WTC11 (cell line): ENCODE measurements at regions not wholly inside any gene's neighbourhood (a gene's known extent, or its start where the extent isn't known, plus 50 kb on each side); places are given as distances from the start of the nearest gene placed in this dataset.

ENCODE experiments used
- ATAC-seq: fragments of 200-7000 bp; cut with Tn5 transposase; 2 replicates; pipeline ENCODE4 v1.10.0; 2021; ENCODE audit warnings: mild to moderate bottlenecking, moderate library complexity
- CTCF ChIA-PET: fragments of 300-600 bp; sonication (Branson Sonifier 250); formaldehyde crosslinking; loops from one replicate; lab custom pipeline; 2021; ENCODE audit warnings: antibody characterized with exemption; lab: Charles Lee
- POLR2A ChIA-PET: fragments of 350-600 bp; sonication (Branson Sonifier 250); formaldehyde crosslinking; loops from one replicate; lab custom pipeline; 2021; ENCODE audit warnings: antibody characterized with exemption; lab: Charles Lee
- DNase-seq: peaks from one replicate; pipeline ENCODE4 v3.0.0; 2021; ENCODE audit warnings: low spot score
- H3K27ac Mint-ChIP-seq: 2 replicates; pipeline ENCODE4 v1.8.0; 2021; ENCODE audit warnings: mixed read lengths
- H3K27me3 Mint-ChIP-seq: 2 replicates; pipeline ENCODE4 v1.8.0; 2021; ENCODE audit warnings: low read depth, mild to moderate bottlenecking, moderate library complexity, mixed read lengths
- H3K36me3 Mint-ChIP-seq: 2 replicates; pipeline ENCODE4 v1.8.0; 2021; ENCODE audit warnings: mixed read lengths
- H3K4me1 Mint-ChIP-seq: 2 replicates; pipeline ENCODE4 v1.8.0; 2022; ENCODE audit warnings: mixed read lengths
- H3K4me3 Mint-ChIP-seq: 2 replicates; pipeline ENCODE4 v1.8.0; 2021; ENCODE audit warnings: mild to moderate bottlenecking, moderate library complexity, mixed read lengths
- H3K9me3 Mint-ChIP-seq: 2 replicates; pipeline ENCODE4 v1.8.0; 2021; ENCODE audit warnings: mixed read lengths
- ATF3 ChIP-seq: sonication (generic); formaldehyde crosslinking; conservative IDR thresholded peaks from 2 replicates; pipeline ENCODE4 v1.8.1; 2022; ENCODE audit warnings: mild to moderate bottlenecking, missing genetic modification reagents
- ATF6 ChIP-seq: sonication (generic); formaldehyde crosslinking; IDR thresholded peaks from 2 replicates; pipeline ENCODE4 v1.8.1; 2023; ENCODE audit warnings: mild to moderate bottlenecking, missing genetic modification reagents
- EMX1 ChIP-seq: fragments of 250-450 bp; sonication (Bioruptor Pico); IDR thresholded peaks from 2 replicates; pipeline ENCODE4 v1.8.0; 2021; ENCODE audit warnings: mild to moderate bottlenecking
- GRHL2 ChIP-seq: fragments of 250-450 bp; sonication (Bioruptor Pico); IDR thresholded peaks from 2 replicates; pipeline ENCODE4 v1.8.0; 2022; ENCODE audit warnings: mild to moderate bottlenecking, moderate library complexity; ENCODE audit not compliant: insufficient replicate concordance, severe bottlenecking
- GTF2I ChIP-seq: fragments of 250-450 bp; sonication (Bioruptor Pico); conservative IDR thresholded peaks from 2 replicates; pipeline ENCODE4 v1.4.0; 2021; ENCODE audit warnings: mild to moderate bottlenecking
- HMGXB4 ChIP-seq: sonication (generic); formaldehyde crosslinking; IDR thresholded peaks from 2 replicates; pipeline ENCODE4 v1.8.1; 2023; ENCODE audit warnings: mild to moderate bottlenecking, moderate library complexity, missing genetic modification reagents
- IRF1 ChIP-seq: sonication (generic); formaldehyde crosslinking; IDR thresholded peaks from 2 replicates; pipeline ENCODE4 v1.8.0; 2023; ENCODE audit warnings: missing genetic modification reagents
- JAZF1 ChIP-seq: fragments of 250-450 bp; sonication (Bioruptor Pico); IDR thresholded peaks from 2 replicates; pipeline ENCODE4 v1.9.0; 2021; ENCODE audit warnings: moderate library complexity, mild to moderate bottlenecking, inconsistent platforms
- MYBL2 ChIP-seq: sonication (generic); formaldehyde crosslinking; IDR thresholded peaks from 2 replicates; pipeline ENCODE4 v1.8.1; 2023; ENCODE audit warnings: mild to moderate bottlenecking, moderate library complexity, missing genetic modification reagents
- NFATC4 ChIP-seq: fragments of 250-450 bp; sonication (Bioruptor Pico); IDR thresholded peaks from 2 replicates; pipeline ENCODE4 v1.9.0; 2021; ENCODE audit warnings: mild to moderate bottlenecking
- NR1H2 ChIP-seq: sonication (generic); formaldehyde crosslinking; IDR thresholded peaks from 2 replicates; pipeline ENCODE4 v1.9.0; 2021; ENCODE audit warnings: mild to moderate bottlenecking, moderate library complexity, missing genetic modification reagents
- NR3C1 ChIP-seq: sonication (generic); formaldehyde crosslinking; conservative IDR thresholded peaks from 2 replicates; pipeline ENCODE4 v1.8.1; 2023; ENCODE audit warnings: low read depth, mild to moderate bottlenecking, missing genetic modification reagents
- SMAD3 ChIP-seq: sonication (generic); formaldehyde crosslinking; IDR thresholded peaks from 2 replicates; pipeline ENCODE4 v1.8.0; 2022; ENCODE audit warnings: missing genetic modification reagents, mild to moderate bottlenecking, borderline replicate concordance
- SOX15 ChIP-seq: fragments of 250-450 bp; sonication (Bioruptor Pico); IDR thresholded peaks from 2 replicates; pipeline ENCODE4 v1.9.0; 2021; ENCODE audit warnings: mild to moderate bottlenecking
- ZBTB43 ChIP-seq: sonication (generic); formaldehyde crosslinking; IDR thresholded peaks from 2 replicates; pipeline ENCODE4 v1.8.1; 2023; ENCODE audit warnings: mild to moderate bottlenecking, missing genetic modification reagents
- ZNF232 ChIP-seq: sonication (generic); formaldehyde crosslinking; IDR thresholded peaks from 2 replicates; pipeline ENCODE4 v1.8.0; 2022; ENCODE audit warnings: mild to moderate bottlenecking, missing genetic modification reagents
- TF ChIP-seq, protein P1 (sequence below): fragments of 250-450 bp; sonication (Bioruptor Pico); IDR thresholded peaks from 2 replicates; pipeline ENCODE4 v1.8.0; 2021; ENCODE audit warnings: mild to moderate bottlenecking
- TF ChIP-seq, protein P2 (sequence below): fragments of 250-450 bp; sonication (Bioruptor Pico); IDR thresholded peaks from 2 replicates; pipeline ENCODE4 v2.1.2; 2022; ENCODE audit warnings: mild to moderate bottlenecking, moderate library complexity

DNA sequence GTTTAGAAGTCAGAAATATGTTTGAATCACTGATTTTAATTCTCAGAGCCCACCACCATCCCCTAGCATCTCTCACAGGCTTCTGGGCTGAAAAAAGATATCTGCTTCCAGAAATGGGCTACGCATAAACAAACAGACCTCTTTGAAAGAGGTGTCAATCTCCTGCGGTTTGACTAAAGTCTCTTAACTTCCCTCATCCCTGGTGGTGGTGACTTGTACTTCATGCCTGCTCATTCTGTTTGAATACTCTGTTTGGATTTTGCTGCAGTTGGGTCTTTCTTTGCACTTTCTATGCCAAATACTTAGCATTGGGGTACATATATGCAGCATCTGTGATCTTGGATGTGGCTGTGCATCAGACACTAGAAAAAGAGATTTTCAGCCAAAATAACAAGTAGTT is 157.2 kb upstream of the ATP10B start (continued):
- TF ChIP-seq, protein P1, sequence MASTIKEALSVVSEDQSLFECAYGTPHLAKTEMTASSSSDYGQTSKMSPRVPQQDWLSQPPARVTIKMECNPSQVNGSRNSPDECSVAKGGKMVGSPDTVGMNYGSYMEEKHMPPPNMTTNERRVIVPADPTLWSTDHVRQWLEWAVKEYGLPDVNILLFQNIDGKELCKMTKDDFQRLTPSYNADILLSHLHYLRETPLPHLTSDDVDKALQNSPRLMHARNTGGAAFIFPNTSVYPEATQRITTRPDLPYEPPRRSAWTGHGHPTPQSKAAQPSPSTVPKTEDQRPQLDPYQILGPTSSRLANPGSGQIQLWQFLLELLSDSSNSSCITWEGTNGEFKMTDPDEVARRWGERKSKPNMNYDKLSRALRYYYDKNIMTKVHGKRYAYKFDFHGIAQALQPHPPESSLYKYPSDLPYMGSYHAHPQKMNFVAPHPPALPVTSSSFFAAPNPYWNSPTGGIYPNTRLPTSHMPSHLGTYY (CRISPR knock-in tag): no peak
- TF ChIP-seq NFATC4 (CRISPR knock-in tag) (no peak), MYBL2 (CRISPR knock-in tag) (no peak), SOX15 (CRISPR knock-in tag) (no peak), JAZF1 (CRISPR knock-in tag) (no peak)

- DNase-seq: no peak
- peaks cover 3% of the 10 kb centered on the region for H3K36me3 Mint-ChIP-seq
- ChIA-PET POLR2A (no interaction called here), CTCF (no interaction called here)
- H3K27ac Mint-ChIP-seq: no peak overlapping the region
- H3K27me3 Mint-ChIP-seq: no peaks in the 10 kb centered on the region; the same call in 1 of the 2 replicates
- TF ChIP-seq ZBTB43 (CRISPR knock-in tag) (no peak), HMGXB4 (no peak), NR3C1 (CRISPR knock-in tag) (no peak), SMAD3 (CRISPR knock-in tag) (no peak), GTF2I (CRISPR knock-in tag) (no peak), EMX1 (CRISPR knock-in tag) (no peak), GRHL2 (no peak), NFATC4 (CRISPR knock-in tag) (no peak), NR1H2 (no peak), ATF6 (CRISPR knock-in tag) (no peak), ZNF232 (CRISPR knock-in tag) (no peak), IRF1 (CRISPR knock-in tag) (no peak), ATF3 (CRISPR knock-in tag) (no peak)
- TF ChIP-seq, protein P2, sequence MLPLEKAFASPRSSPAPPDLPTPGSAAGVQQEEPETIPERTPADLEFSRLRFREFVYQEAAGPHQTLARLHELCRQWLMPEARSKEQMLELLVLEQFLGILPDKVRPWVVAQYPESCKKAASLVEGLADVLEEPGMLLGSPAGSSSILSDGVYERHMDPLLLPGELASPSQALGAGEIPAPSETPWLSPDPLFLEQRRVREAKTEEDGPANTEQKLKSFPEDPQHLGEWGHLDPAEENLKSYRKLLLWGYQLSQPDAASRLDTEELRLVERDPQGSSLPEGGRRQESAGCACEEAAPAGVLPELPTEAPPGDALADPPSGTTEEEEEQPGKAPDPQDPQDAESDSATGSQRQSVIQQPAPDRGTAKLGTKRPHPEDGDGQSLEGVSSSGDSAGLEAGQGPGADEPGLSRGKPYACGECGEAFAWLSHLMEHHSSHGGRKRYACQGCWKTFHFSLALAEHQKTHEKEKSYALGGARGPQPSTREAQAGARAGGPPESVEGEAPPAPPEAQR (CRISPR knock-in tag): no peak
- H3K4me1 Mint-ChIP-seq: peaks cover 6% of the 10 kb centered on the region
- no peak overlapping the region for H3K4me3 Mint-ChIP-seq
- ATAC-seq: no peak
- peaks cover 22% of the 10 kb centered on the region for H3K9me3 Mint-ChIP-seq
Measured at GRCh38 chr5:161007879-161008278, 155.9 kb upstream of the ATP10B start.
